NCI-H2196 (cell line): ENCODE measurements at regions not wholly inside any gene's neighbourhood (a gene's known extent, or its start where the extent isn't known, plus 50 kb on each side); places are given as distances from the start of the nearest gene placed in this dataset.
"Not testable (repeated sequence)": the region's sequence is repeated elsewhere in the genome, so short reads cannot be mapped to it uniquely, and the experiment has no call there.

Experiments
- DNase-seq: peaks from one replicate; lab custom pipeline; 2025; ENCODE audit not compliant: unreplicated experiment; lab: John Stamatoyannopoulos, UW

DNA sequence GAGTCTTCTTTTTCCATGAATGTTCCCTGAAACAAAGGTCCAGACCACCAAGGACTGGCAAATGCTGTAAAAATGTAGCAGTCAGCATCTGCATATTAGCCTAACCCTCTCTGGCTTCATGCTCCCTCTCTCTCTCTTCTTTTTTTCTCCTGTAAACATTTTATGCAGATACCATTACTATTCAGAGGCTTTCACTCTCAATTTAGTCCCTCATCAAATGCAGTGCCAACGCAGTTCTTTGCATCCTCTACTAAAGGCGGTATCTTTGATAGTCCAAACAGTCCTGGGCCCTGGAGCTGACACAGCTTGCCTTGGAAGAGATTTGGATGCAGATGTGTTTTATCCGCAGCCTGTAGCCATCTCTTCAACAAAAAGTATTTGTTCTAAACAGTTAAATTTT lies 167.1 kb upstream of the MMS22L start:
- DNase-seq, result no peak

- no peak for DNase-seq
Measured at GRCh38 chr6:97456070-97456469, 173.1 kb upstream of the MMS22L start.

- DNase-seq, result no peak
Measured at GRCh38 chr6:97459535-97459934, 176.5 kb upstream of the MMS22L start.

- no peak for DNase-seq
Measured at GRCh38 chr6:97459986-97460385, 177.0 kb upstream of the MMS22L start.

DNA sequence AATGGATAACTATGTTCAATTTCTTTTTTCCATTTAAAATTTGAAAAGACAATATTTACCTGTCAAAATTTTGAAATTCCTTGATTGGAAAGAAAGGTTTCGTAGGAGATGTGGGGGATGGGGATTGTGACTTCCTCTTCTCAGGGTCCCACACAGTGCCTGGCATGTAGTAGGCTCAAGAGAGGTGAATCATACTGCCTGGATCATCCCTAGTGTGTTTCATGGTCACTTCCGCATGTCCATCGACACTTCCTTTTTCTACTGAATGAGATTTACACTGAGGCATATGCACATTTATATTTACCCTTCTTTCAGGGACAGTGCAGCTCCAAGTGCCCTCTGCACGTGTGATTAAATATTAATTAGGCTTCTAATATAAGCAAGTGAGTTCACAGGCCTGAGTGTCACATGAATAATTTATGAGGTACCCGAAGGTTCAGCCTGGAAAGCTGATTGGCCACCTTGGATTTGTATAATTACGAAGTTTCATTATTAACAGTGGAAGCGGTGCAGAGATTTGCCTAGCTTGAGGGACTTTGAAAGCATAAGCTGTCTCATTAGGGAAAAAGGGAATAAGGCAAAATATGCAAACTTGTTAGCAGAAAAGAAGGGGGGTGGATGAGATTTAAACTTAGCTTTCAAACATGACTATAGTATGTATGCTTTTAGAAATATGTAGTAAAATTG lies 177.5 kb upstream of the MMS22L start:
- no peak for DNase-seq

DNA sequence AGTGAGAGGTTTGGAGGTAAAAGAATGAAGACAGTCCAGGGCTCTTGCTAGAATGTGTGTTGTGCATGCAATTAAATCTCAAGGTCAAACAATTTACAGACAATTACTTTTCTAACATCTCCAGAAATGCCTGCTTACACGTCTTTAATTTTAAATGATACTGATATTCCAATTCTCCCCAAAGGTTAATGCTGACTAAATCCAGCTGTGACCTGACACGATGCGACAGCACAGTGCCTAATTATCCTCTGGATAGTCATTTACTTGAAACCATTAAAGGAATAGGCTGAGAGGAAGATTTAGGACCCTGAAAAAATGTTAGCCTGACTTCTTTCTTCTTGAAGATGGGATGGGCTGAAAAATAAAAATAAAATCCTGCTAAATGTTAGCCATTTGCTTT lies 178.2 kb upstream of the MMS22L start:
- DNase-seq, result no peak

DNA sequence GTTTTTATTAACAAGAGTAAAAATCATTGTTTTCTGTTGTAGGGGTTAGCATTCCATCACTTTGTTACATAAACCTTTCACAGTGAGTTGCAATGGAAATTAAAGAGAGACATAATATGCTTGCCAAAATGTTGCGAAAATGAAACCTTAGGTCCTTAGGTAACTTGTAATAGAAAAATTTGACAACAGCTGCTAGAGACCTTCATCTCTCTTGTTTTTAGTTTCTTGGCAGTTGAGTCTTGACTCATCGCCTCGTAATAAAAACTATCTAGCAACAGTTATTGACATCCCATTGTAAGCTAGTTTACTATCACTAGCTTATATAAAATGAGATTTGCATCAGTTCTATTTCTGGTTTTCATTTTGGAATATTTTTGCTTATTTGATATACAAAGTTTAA lies 179.0 kb upstream of the MMS22L start:
- no peak for DNase-seq

- no peak for DNase-seq
Measured at GRCh38 chr6:97462938-97463598, 180.1 kb upstream of the MMS22L start.

DNA sequence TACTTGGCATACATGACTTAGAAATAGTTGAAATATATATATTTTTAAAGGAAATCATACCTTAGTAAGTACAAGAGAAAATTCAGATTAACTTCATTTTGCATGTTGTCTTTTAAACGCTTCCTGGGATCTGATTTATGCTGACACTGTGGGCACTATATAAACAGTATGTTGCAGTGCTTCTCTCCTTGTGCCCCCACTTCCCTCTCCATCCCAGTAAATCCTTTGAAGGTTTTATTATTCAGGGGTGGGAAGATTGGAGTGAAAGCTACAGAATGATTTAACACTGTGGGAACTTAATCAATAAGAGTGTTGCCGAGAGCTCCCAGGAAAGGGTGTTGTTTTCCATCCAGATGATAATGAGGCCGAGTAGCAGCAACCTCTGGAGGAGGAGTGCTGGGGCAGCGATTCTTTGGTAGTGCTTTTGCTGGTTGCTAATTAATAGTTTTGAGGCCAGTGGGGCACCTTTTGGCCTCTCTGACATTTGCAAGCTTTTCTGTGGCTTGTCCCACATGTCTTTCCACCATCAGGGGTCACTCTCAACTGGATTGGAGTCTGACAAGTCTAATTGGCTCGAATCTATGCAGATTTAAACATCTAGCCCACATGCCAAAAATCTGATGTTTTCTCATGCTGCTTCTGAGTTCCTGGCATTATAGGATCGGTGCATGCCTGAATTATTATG lies 183.0 kb upstream of the MMS22L start:
- no peak for DNase-seq

- DNase-seq, result no peak
Measured at GRCh38 chr6:97468981-97469380, 186.0 kb upstream of the MMS22L start.

DNA sequence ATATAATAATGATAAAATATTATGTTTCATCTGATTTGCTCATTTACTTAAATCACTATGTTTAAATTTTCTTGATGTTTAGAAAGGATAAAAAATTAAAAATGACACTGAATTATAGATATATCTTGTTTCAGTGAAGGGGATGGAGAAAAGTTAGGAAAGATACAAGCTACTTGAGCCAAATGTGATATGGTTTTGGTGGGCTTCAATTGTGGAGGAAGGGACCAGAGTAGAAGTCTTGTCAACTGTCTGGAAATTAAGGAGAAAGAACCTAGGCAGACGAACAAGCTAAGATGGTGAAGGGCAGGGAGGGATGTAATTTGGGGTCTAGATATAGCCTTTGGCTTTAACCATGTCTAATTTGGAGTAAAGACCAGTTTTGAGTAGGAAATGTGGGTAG lies 186.4 kb upstream of the MMS22L start:
- no peak for DNase-seq

DNA sequence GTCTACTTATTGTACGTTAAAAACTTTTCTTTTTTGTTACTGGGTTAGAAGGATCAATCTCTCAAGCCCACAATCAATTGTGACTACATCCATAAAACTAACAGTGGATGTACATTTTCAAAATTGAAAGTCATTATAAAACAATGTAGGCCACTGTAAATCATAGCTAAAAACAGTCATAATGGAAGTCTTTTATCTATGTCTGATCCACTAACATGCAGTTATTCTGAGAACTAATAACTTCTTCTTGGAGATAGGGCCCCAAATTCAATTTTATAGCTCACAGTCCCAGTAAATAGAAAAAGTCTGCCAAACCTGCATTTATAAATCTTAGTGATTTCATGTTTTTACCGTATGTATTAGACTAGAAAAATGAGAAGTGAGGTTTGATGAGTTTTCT lies 187.3 kb upstream of the MMS22L start:
- DNase-seq, result no peak

DNA sequence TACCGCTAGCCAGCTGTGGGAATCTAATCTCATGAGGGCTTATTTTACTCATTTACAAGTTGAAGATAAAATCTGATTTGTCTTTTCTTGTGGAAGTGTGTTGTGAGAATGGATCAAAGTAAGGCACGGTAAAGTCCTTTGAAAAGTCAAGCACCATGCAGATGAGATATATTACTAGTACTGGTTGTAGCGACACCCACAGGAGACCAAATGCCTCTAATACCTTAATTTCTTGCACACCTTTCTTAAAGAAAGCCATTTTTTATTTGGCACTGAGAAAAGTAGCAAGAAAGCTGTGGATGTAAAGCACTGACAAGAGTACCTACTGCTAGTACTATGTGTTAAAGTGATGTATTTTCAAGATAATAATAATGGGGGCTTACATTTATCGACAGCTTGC lies 191.0 kb upstream of the MMS22L start:
- no peak for DNase-seq

DNA sequence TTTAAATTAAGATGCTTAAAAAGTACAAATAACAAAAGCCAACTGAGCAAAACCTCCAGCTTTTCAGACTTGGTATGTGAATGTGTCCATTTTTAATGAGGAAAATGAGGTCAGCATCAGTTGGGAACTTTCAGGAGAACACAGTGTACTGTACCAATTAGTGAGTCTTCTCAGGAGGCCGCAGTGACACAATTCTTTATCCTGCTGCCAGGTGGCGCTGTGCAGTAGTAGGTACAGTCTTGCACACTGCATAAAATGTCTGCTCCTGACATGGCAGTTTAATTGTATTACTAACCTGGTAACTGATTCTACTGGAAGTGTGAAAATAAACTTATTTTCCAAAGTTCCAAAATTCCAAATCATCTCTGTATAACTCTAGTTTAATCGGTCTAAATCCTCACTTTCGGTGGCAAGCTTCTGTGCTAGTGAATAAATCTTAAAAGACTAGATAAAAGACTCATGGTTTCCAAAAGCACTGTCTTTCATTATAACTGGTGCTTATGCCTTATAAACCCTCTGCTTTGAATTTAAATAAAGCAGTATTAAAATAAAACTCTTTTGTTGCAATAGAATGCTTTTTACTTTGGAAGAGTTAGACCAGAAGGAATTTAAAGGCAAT lies 214.8 kb upstream of the MMS22L start:
- DNase-seq, result peak; percentile 69

DNA sequence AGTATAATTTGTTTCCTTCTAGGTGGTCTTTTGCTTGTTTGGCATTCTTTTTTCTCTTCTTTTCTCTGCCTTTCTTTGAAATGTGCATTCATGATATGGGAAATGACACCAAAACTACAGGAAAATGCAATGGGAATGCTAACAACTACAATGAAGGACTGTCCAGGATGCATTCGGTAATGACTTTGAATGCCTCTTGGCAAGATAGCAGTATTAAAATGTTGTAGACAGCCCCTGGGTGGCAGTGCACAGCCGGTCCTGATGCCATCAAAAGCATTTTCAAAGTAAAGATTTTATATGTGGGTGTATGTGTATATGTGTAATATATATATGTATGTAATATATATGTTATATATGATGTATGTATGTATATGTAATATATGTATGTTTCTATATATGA lies 218.8 kb upstream of the MMS22L start:
- no peak for DNase-seq

- DNase-seq, result no peak
Measured at GRCh38 chr6:97508646-97509045, 225.6 kb upstream of the MMS22L start.

DNA sequence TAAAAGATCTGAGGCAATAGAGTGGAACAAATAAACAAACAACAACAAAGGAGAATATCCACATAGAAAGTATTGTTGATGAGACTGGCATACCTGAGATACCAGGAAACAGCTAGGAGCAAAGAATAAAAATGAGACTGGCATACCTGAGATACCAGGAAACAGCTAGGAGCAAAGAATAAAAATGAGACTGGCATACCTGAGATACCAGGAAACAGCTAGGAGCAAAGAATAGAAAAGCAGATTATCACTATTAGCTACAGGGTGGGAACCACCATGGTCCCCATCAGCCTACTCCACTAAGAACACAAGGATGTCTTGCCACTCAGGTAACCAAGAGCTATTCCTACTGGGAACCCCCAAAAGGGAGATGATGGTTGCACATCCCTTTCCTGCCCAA lies 230.2 kb upstream of the MMS22L start:
- not testable (repeated sequence) for DNase-seq

GRCh38 chr6:97524811-97525210 lies 241.8 kb upstream of the MMS22L start:
- DNase-seq, result no peak

GRCh38 chr6:97535800-97536199 lies 252.8 kb upstream of the MMS22L start:
- no peak for DNase-seq

- DNase-seq, result no peak
Measured at GRCh38 chr6:97548354-97548753, 265.3 kb upstream of the MMS22L start.

GRCh38 chr6:97557355-97557754 lies 274.3 kb upstream of the MMS22L start:
- DNase-seq, result no peak

DNA sequence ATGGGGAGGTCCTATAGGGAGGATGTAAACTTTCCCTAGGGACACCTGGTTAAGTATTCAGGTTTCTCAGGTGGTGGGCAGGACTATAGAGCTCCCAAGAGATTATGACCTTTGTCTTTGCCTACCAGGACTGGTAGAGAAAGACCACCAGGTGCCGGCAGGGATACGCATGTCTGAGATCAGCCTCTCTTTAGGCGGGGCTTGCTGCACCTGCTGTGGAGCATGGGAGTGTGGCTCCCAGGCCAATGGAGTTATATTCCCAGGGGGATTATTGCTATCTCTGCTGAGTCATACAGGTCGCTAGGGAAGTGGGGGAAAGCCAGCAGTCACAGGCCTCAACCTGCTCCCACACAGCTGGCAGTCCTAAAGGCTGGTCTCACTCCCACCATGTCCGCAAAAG lies 280.5 kb upstream of the MMS22L start:
- DNase-seq, result no peak
